ENCODE measurements at regions not wholly inside any gene's neighbourhood (a gene's known extent, or its start where the extent isn't known, plus 50 kb on each side); places are given as distances from the start of the nearest gene placed in this dataset.

- TF ChIP-seq POLR2A (IDR thresholded peaks at IDR 0.05) (no peak), CTCF (IDR thresholded peaks at IDR 0.05) (no peak)
Observed at GRCh38 chr5:126188804-126189203, 234.4 kb upstream of the GRAMD2B start.

Measured in tibial nerve (tissue), 3 donors.